ENCODE measurements at regions not wholly inside any gene's neighbourhood (a gene's known extent, or its start where the extent isn't known, plus 50 kb on each side); places are given as distances from the start of the nearest gene placed in this dataset.

DNA sequence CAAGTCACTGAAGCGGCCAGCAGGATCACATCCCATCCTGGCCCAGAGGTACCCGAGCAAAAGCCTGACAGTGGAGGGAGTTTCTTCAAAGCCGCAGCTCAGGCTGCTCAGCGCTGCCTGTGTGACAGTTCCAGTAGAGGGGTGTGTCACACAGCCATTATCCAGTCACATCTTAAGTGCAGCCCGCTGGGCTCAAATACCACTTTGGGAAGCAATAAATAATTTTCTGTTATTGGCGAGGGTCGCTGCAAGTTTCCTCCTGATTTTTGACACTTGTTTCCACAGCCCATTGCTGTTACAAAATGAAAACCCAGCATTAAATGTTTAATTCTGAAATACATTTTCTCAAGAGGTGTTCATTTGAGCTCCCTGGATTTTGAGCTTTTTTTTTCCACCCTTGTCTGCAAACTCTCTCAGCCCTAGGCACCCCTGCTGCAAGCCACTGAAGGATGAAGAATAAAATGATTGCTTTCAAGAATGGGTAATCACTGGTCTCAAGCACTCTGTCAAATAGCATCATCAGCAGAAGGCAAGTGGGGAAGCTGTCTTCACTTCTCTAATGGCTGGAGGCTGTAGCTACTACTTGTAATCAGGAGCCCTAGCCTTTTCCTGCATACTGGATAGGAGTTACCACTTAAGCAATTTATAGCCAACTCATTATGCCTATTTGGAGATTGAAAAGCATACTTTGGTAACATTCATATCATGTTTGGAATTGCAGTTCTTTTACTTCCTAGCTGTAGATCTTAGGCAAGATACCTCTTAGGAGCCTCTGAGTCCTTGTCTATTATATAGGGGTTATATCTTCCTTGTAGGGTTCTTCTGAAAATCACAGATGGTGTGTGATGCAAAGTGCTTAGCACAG lies 373.7 kb downstream of the METTL15 start:
- Histone ChIP-seq H3K4me2 (ENCODE audit: low read length) (no peak overlapping the region), H3K36me3 (ENCODE audit: insufficient read depth, low read length) (no peaks in the 10 kb centered on the region), H3K27me3 (ENCODE audit: insufficient read depth, low read length) (no peaks in the 10 kb centered on the region), H3K27ac (ENCODE audit: low read depth, low read length) (no peak overlapping the region), H3K9me3 (ENCODE audit: insufficient read depth, low read depth, low read length) (no peaks in the 10 kb centered on the region), H4K20me1 (ENCODE audit: insufficient read depth, low read length) (no peaks in the 10 kb centered on the region), H3K4me1 (ENCODE audit: insufficient read depth, low read length) (no peaks in the 10 kb centered on the region), H3K79me2 (ENCODE audit: insufficient read depth, low read length) (no peaks in the 10 kb centered on the region), H2AFZ (ENCODE audit: low read depth, low read length) (no peak overlapping the region), H3K4me3 (ENCODE audit: insufficient read depth, low read depth, low read length) (no peak overlapping the region), H3K9ac (ENCODE audit: low read length) (no peak overlapping the region)
- Mint-ChIP-seq H3K4me3 (ENCODE audit: unreplicated experiment) (no peak overlapping the region), H3K27me3 (ENCODE audit: low read depth, unreplicated experiment) (peaks cover 4% of the 10 kb centered on the region), H3K27ac (ENCODE audit: unreplicated experiment) (no peak overlapping the region), H3K9me3 (ENCODE audit: unreplicated experiment) (no peaks in the 10 kb centered on the region), H3K36me3 (ENCODE audit: low read depth, unreplicated experiment) (no peaks in the 10 kb centered on the region), H3K4me1 (ENCODE audit: low read depth, unreplicated experiment) (no peaks in the 10 kb centered on the region)
- FAIRE-seq (peak; percentile 49), DNase-seq (ENCODE audit: low read depth) (no peak)
- no peak for TF ChIP-seq EZH2 (IDR thresholded peaks at IDR 0.05; ENCODE audit: insufficient read depth, low read length)
- TF ChIP-seq, protein P1, sequence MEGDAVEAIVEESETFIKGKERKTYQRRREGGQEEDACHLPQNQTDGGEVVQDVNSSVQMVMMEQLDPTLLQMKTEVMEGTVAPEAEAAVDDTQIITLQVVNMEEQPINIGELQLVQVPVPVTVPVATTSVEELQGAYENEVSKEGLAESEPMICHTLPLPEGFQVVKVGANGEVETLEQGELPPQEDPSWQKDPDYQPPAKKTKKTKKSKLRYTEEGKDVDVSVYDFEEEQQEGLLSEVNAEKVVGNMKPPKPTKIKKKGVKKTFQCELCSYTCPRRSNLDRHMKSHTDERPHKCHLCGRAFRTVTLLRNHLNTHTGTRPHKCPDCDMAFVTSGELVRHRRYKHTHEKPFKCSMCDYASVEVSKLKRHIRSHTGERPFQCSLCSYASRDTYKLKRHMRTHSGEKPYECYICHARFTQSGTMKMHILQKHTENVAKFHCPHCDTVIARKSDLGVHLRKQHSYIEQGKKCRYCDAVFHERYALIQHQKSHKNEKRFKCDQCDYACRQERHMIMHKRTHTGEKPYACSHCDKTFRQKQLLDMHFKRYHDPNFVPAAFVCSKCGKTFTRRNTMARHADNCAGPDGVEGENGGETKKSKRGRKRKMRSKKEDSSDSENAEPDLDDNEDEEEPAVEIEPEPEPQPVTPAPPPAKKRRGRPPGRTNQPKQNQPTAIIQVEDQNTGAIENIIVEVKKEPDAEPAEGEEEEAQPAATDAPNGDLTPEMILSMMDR (IDR thresholded peaks at IDR 0.05; ENCODE audit: insufficient read depth, low read depth, low read length), result no peak

DNA sequence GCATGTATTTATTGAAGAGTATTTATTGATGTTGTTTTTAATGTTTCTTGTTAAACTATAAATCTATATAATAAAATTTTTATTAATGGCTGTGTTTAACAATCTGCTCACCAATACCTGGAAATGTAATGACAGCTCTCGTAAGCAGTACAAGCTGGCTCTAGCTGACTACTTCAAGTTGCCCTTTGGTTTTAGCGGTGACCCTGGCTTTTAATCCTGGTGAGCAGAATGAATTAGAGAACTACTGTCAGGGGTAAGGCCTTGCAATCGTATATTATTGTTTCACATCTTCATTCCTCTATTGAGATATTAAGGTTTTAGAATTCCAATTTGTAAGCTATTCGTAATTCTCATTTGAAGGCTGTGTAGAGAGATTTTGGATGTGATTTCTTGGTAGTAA lies 372.2 kb downstream of the METTL15 start:
- Mint-ChIP-seq H3K27ac (ENCODE audit: unreplicated experiment) (no peak overlapping the region), H3K27me3 (ENCODE audit: low read depth, unreplicated experiment) (peaks cover 4% of the 10 kb centered on the region), H3K4me3 (ENCODE audit: unreplicated experiment) (no peak overlapping the region), H3K36me3 (ENCODE audit: low read depth, unreplicated experiment) (no peaks in the 10 kb centered on the region), H3K4me1 (ENCODE audit: low read depth, unreplicated experiment) (no peaks in the 10 kb centered on the region), H3K9me3 (ENCODE audit: unreplicated experiment) (no peaks in the 10 kb centered on the region)
- no peak overlapping the region for H3K4me3 ChIP-seq (ENCODE audit: insufficient read depth, low read depth, low read length)
- no peak overlapping the region for H3K4me2 ChIP-seq (ENCODE audit: low read length)
- H4K20me1 ChIP-seq (ENCODE audit: insufficient read depth, low read length), result no peaks in the 10 kb centered on the region
- TF ChIP-seq, protein P1 (IDR thresholded peaks at IDR 0.05; ENCODE audit: insufficient read depth, low read depth, low read length), result no peak
- no peak for TF ChIP-seq EZH2 (IDR thresholded peaks at IDR 0.05; ENCODE audit: insufficient read depth, low read length)
- DNase-seq (ENCODE audit: low read depth) (no peak), FAIRE-seq (no peak)
- H3K79me2 ChIP-seq (ENCODE audit: insufficient read depth, low read length), result no peaks in the 10 kb centered on the region
- H3K9ac ChIP-seq (ENCODE audit: low read length), result no peak overlapping the region
- H3K36me3 ChIP-seq (ENCODE audit: insufficient read depth, low read length), result no peaks in the 10 kb centered on the region
- no peaks in the 10 kb centered on the region for H3K27me3 ChIP-seq (ENCODE audit: insufficient read depth, low read length)
- H3K9me3 ChIP-seq (ENCODE audit: insufficient read depth, low read depth, low read length), result no peaks in the 10 kb centered on the region
- peaks cover 5% of the 10 kb centered on the region for H3K4me1 ChIP-seq (ENCODE audit: insufficient read depth, low read length)
- H3K27ac ChIP-seq (ENCODE audit: low read depth, low read length), result no peak overlapping the region
- H2AFZ ChIP-seq (ENCODE audit: low read depth, low read length), result no peak overlapping the region

DNA sequence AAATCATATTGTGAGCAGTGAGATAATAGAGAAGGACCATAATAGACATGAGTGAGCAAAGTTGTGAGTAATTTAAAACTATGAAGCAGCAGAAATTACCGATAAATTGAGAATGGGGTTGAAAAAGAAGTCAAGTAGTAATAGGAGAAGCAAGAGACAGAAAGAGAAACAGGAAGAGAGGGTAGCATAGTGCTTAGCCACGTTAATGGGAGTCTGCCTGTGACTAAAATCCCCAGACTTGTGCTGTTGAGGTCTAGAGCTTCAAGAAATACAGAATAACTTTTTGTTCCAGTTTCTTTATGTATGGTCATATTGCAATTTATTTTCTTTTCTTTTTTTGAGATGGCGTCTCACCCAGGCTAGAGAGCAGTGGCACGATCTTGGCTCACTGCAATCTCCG lies 368.7 kb downstream of the METTL15 start:
- Mint-ChIP-seq H3K9me3 (ENCODE audit: unreplicated experiment) (no peaks in the 10 kb centered on the region), H3K27me3 (ENCODE audit: low read depth, unreplicated experiment) (peaks cover 3% of the 10 kb centered on the region), H3K4me3 (ENCODE audit: unreplicated experiment) (no peak overlapping the region), H3K36me3 (ENCODE audit: low read depth, unreplicated experiment) (no peaks in the 10 kb centered on the region), H3K4me1 (ENCODE audit: low read depth, unreplicated experiment) (no peaks in the 10 kb centered on the region), H3K27ac (ENCODE audit: unreplicated experiment) (no peak overlapping the region)
- no peaks in the 10 kb centered on the region for H3K36me3 ChIP-seq (ENCODE audit: insufficient read depth, low read length)
- no peaks in the 10 kb centered on the region for H3K79me2 ChIP-seq (ENCODE audit: insufficient read depth, low read length)
- no peak overlapping the region for H3K27ac ChIP-seq (ENCODE audit: low read depth, low read length)
- DNase-seq (ENCODE audit: low read depth) (no peak), FAIRE-seq (no peak)
- H3K4me3 ChIP-seq (ENCODE audit: insufficient read depth, low read depth, low read length), result no peak overlapping the region
- no peaks in the 10 kb centered on the region for H3K9me3 ChIP-seq (ENCODE audit: insufficient read depth, low read depth, low read length)
- H3K4me1 ChIP-seq (ENCODE audit: insufficient read depth, low read length), result peaks cover 5% of the 10 kb centered on the region
- TF ChIP-seq EZH2 (IDR thresholded peaks at IDR 0.05; ENCODE audit: insufficient read depth, low read length), result no peak
- TF ChIP-seq, protein P1 (IDR thresholded peaks at IDR 0.05; ENCODE audit: insufficient read depth, low read depth, low read length), result no peak
- no peaks in the 10 kb centered on the region for H3K27me3 ChIP-seq (ENCODE audit: insufficient read depth, low read length)
- H4K20me1 ChIP-seq (ENCODE audit: insufficient read depth, low read length), result no peaks in the 10 kb centered on the region
- no peak overlapping the region for H3K4me2 ChIP-seq (ENCODE audit: low read length)
- no peak overlapping the region for H2AFZ ChIP-seq (ENCODE audit: low read depth, low read length)
- no peak overlapping the region for H3K9ac ChIP-seq (ENCODE audit: low read length)
